H9 (cell line): ENCODE measurements at regions not wholly inside any gene's neighbourhood (a gene's known extent, or its start where the extent isn't known, plus 50 kb on each side); places are given as distances from the start of the nearest gene placed in this dataset.

ENCODE experiments used
- DNase-seq: peaks from one replicate; pipeline ENCODE4 v3.0.0-alpha.2; 2017
- H2AFZ ChIP-seq: one replicate; pipeline ENCODE4 v1.6.1; 2013; ENCODE audit warnings: mild to moderate bottlenecking, low read length, control low read depth, moderate library complexity
- H2AK5ac ChIP-seq: 2 replicates; pipeline ENCODE4 v1.6.1; 2013; ENCODE audit warnings: low read length, control low read depth, mixed read lengths; ENCODE audit not compliant: insufficient read length
- H2BK120ac ChIP-seq: one replicate; pipeline ENCODE4 v1.6.1; 2013; ENCODE audit warnings: low read depth, mild to moderate bottlenecking, low read length, control low read depth, inconsistent platforms; ENCODE audit not compliant: poor library complexity, severe bottlenecking
- H2BK12ac ChIP-seq: 2 replicates; pipeline ENCODE4 v1.6.1; 2013; ENCODE audit warnings: low read length, control low read depth, mixed read lengths, low read depth; ENCODE audit not compliant: insufficient read length
- H2BK15ac ChIP-seq: 2 replicates; pipeline ENCODE4 v1.6.1; 2013; ENCODE audit warnings: low read depth, low read length, control low read depth
- H2BK20ac ChIP-seq: one replicate; pipeline ENCODE4 v1.6.1; 2013; ENCODE audit warnings: low read depth, mild to moderate bottlenecking, low read length, control low read depth, inconsistent platforms; ENCODE audit not compliant: poor library complexity, severe bottlenecking
- H2BK5ac ChIP-seq: 2 replicates; pipeline ENCODE4 v1.6.1; 2013; ENCODE audit warnings: low read length, control low read depth, mixed read lengths; ENCODE audit not compliant: insufficient read length
- H3K14ac ChIP-seq: 2 replicates; pipeline ENCODE4 v1.6.1; 2013; ENCODE audit warnings: low read length, control low read depth; ENCODE audit not compliant: insufficient read depth
- H3K18ac ChIP-seq: 2 replicates; pipeline ENCODE4 v1.6.1; 2013; ENCODE audit warnings: low read depth, mild to moderate bottlenecking, mixed read lengths, low read length, control low read depth; ENCODE audit not compliant: insufficient read length
- H3K23ac ChIP-seq: 2 replicates; pipeline ENCODE4 v1.6.1; 2013; ENCODE audit warnings: low read length, control low read depth, mixed read lengths, low read depth; ENCODE audit not compliant: insufficient read length
- H3K23me2 ChIP-seq: 2 replicates; pipeline ENCODE4 v1.6.1; 2013; ENCODE audit warnings: low read depth, mild to moderate bottlenecking, mixed read lengths, low read length, control low read depth; ENCODE audit not compliant: insufficient read length, poor library complexity, severe bottlenecking
- H3K27ac ChIP-seq: 2 replicates; pipeline ENCODE4 v1.5.1; 2013; ENCODE audit warnings: low read length, control low read depth, mixed read lengths, low read depth; ENCODE audit not compliant: insufficient read length
- H3K27me3 ChIP-seq: 2 replicates; pipeline ENCODE4 v1.6.1; 2013; ENCODE audit warnings: low read length, control low read depth, inconsistent platforms; ENCODE audit not compliant: insufficient read depth
- H3K4ac ChIP-seq: 2 replicates; pipeline ENCODE4 v1.6.1; 2013; ENCODE audit warnings: low read depth, mild to moderate bottlenecking, control low read depth, inconsistent platforms, low read length, moderate library complexity
- H3K4me1 ChIP-seq: 2 replicates; pipeline ENCODE4 v1.6.1; 2013; ENCODE audit warnings: low read length, control low read depth, inconsistent platforms; ENCODE audit not compliant: insufficient read depth
- H3K4me2 ChIP-seq: 2 replicates; pipeline ENCODE4 v1.6.1; 2013; ENCODE audit warnings: low read length, control low read depth, mixed read lengths; ENCODE audit not compliant: insufficient read length, insufficient read depth
- H3K56ac ChIP-seq: 2 replicates; pipeline ENCODE4 v1.6.1; 2013; ENCODE audit warnings: low read depth, mild to moderate bottlenecking, mixed read lengths, low read length, control low read depth; ENCODE audit not compliant: insufficient read length
- H3K79me1 ChIP-seq: 2 replicates; pipeline ENCODE4 v1.6.1; 2013; ENCODE audit warnings: low read depth, mild to moderate bottlenecking, moderate library complexity, low read length, control low read depth, inconsistent platforms; ENCODE audit not compliant: insufficient read depth, poor library complexity, severe bottlenecking
- H3K79me2 ChIP-seq: 2 replicates; pipeline ENCODE4 v1.6.1; 2013; ENCODE audit warnings: low read length, control low read depth, inconsistent platforms; ENCODE audit not compliant: insufficient read depth
- H3K9ac ChIP-seq: 2 replicates; pipeline ENCODE4 v1.6.1; 2013; ENCODE audit warnings: low read length, control low read depth, mixed read lengths; ENCODE audit not compliant: insufficient read length; ENCODE audit errors: extremely low read depth
- H3K9me3 ChIP-seq: one replicate; pipeline ENCODE4 v1.6.1; 2013; ENCODE audit warnings: low read depth, low read length, inconsistent platforms; ENCODE audit not compliant: control insufficient read depth
- H3T11ph ChIP-seq: one replicate; pipeline ENCODE4 v1.6.1; 2013; ENCODE audit warnings: mild to moderate bottlenecking, low read length, control low read depth, inconsistent platforms
- H4K20me1 ChIP-seq: one replicate; pipeline ENCODE4 v1.6.1; 2013; ENCODE audit not compliant: control insufficient read depth, insufficient read length, insufficient read depth
- H4K5ac ChIP-seq: 2 replicates; pipeline ENCODE4 v1.6.1; 2013; ENCODE audit warnings: low read depth, mild to moderate bottlenecking, mixed read lengths, low read length, control low read depth; ENCODE audit not compliant: insufficient read length
- H4K8ac ChIP-seq: replicated peaks from 2 replicates; pipeline ENCODE4 v1.6.1; 2013; ENCODE audit warnings: low read length, control low read depth, mixed read lengths, low read depth; ENCODE audit not compliant: insufficient read length
- H4K91ac ChIP-seq: 2 replicates; pipeline ENCODE4 v1.6.1; 2013; ENCODE audit warnings: low read depth, mild to moderate bottlenecking, moderate library complexity, mixed read lengths, low read length, control low read depth; ENCODE audit not compliant: insufficient read length
- H3K27ac Mint-ChIP-seq, 3 experiments: 2 replicates in 2 of 3; 3 replicates in 1 of 3; pipeline ENCODE4 v1.8.0; 2020 to 2021; ENCODE audit warnings: mixed read lengths in 3 of 3, mild to moderate bottlenecking in 1 of 3, moderate library complexity in 1 of 3
- H3K27me3 Mint-ChIP-seq: 2 replicates; pipeline ENCODE4 v1.8.0; 2021; ENCODE audit warnings: low read depth, mild to moderate bottlenecking, moderate library complexity, mixed read lengths
- H3K36me3 Mint-ChIP-seq, 3 experiments: 2 replicates in 2 of 3; 3 replicates in 1 of 3; pipeline ENCODE4 v1.8.0; 2020 to 2021; ENCODE audit warnings: low read depth in 3 of 3, mixed read lengths in 3 of 3; ENCODE audit not compliant: insufficient read depth in 1 of 3
- H3K4me1 Mint-ChIP-seq, 2 experiments: 2 replicates each; pipeline ENCODE4 v1.8.0; 2020; ENCODE audit warnings: mixed read lengths in 2 of 2
- H3K4me3 Mint-ChIP-seq, 2 experiments: 2 replicates in 1 of 2; 3 replicates in 1 of 2; pipeline ENCODE4 v1.8.0; 2020 to 2021; ENCODE audit warnings: mild to moderate bottlenecking in 2 of 2, mixed read lengths in 2 of 2, moderate library complexity in 1 of 2
- H3K9me3 Mint-ChIP-seq, 2 experiments: 2 replicates in 1 of 2; 3 replicates in 1 of 2; pipeline ENCODE4 v1.8.0; 2020; ENCODE audit warnings: mild to moderate bottlenecking in 2 of 2, mixed read lengths in 2 of 2, moderate library complexity in 1 of 2
- CTCF ChIP-seq: fragments of 200-600 bp; sonication (generic); conservative IDR thresholded peaks from 3 replicates; pipeline ENCODE4 v1.8.0; 2021; ENCODE audit warnings: antibody characterized with exemption, mild to moderate bottlenecking
- WGBS: extraction: QIAGEN DNeasy Blood & Tissue Kit; methylation state at CpG from one replicate; pipeline ENCODE4 v1.1.7; 2013; ENCODE audit warnings: missing lambda C conversion rate, low lambda C conversion rate, mixed read lengths; ENCODE audit not compliant: insufficient read length; ENCODE audit errors: extremely low coverage; 5-methylcytosine and 5-hydroxymethylcytosine counted together

GRCh38 chr15:20659265-20659664 is 117.7 kb upstream of the GOLGA6L6 start:
- Histone ChIP-seq H4K20me1 (no peaks in the 10 kb centered on the region), H2AK5ac (no peak overlapping the region), H3K27ac (no peak overlapping the region), H3K79me1 (no peaks in the 10 kb centered on the region), H3K18ac (no peak overlapping the region), H3K23ac (no peak overlapping the region), H3K4me2 (no peak overlapping the region), H2BK15ac (no peak overlapping the region), H2BK20ac (no peak overlapping the region), H2BK5ac (no peak overlapping the region), H3K14ac (no peak overlapping the region), H2BK120ac (no peak overlapping the region), H4K8ac (no peak overlapping the region), H4K91ac (no peak overlapping the region), H3T11ph (no peak overlapping the region), H2AFZ (no peak overlapping the region), H4K5ac (no peak overlapping the region), H2BK12ac (no peak overlapping the region), H3K56ac (no peak overlapping the region), H3K9ac (no peak overlapping the region), H3K4ac (no peak overlapping the region), H3K79me2 (no peaks in the 10 kb centered on the region), H3K23me2 (no peaks in the 10 kb centered on the region), H3K4me1 (no peaks in the 10 kb centered on the region), H3K27me3 (no peaks in the 10 kb centered on the region), H3K9me3 (peaks cover 74% of the 10 kb centered on the region)
- DNase-seq = no peak
- Mint-ChIP-seq H3K27ac (no peak overlapping the region), H3K36me3 (peaks cover 0 to 2% (median 0%) of the 10 kb centered on the region in 3 experiments; a peak in 2 of 7 replicates), H3K4me3 (no peak overlapping the region), H3K9me3 (peaks cover 4% of the 10 kb centered on the region in 2 experiments), H3K27me3 (no peaks in the 10 kb centered on the region), H3K4me1 (no peaks in the 10 kb centered on the region)
- no CpG with 5 or more reads among the region's 8 CpGs for WGBS
- TF ChIP-seq CTCF = no peak
